K562 (cell line): ENCODE measurements at regions not wholly inside any gene's neighbourhood (a gene's known extent, or its start where the extent isn't known, plus 50 kb on each side); places are given as distances from the start of the nearest gene placed in this dataset.

Experiments
- ATAC-seq: fragments of 200-7000 bp; cut with Tn5 transposase; 3 replicates; pipeline ENCODE4 v1.9.1; 2020; ENCODE audit warnings: moderate library complexity
- BruUV-seq: library from RNA; stranded (reverse); fragments of 400-500 nt; replicated peaks from 2 replicates; lab custom pipeline; 2021; lab: Mats Ljungman, UMichigan
- CTCF ChIA-PET: fragments of 300-600 bp; formaldehyde crosslinking; extraction: SDS; loops from one replicate; lab custom pipeline; 2021; ENCODE audit warnings: low intra/inter-chr PET ratio; lab: Yijun Ruan, JAX
- POLR2A ChIA-PET: fragments of 300-600, 350-650 bp; sonication (Branson Sonifier 250); formaldehyde crosslinking; extraction: SDS; loops from one replicate; lab custom pipeline; 2021; ENCODE audit warnings: antibody characterized with exemption, inconsistent platforms; lab: Yijun Ruan, JAX
- DNase-seq, 4 experiments: peaks; one replicate each; pipeline versions ENCODE4 v3.0.0 to v3.0.0-alpha.2; 2011 to 2018; ENCODE audit warnings: low spot score in 3 of 4, mixed read lengths in 3 of 4; ENCODE audit errors: extremely low read depth in 1 of 4
- FAIRE-seq: peaks from 2 replicates; lab custom pipeline; 2011; peaks lifted over from hg19 to GRCh38; lab: Jason Lieb, UNC
- H2AFZ ChIP-seq: 2 replicates; pipeline ENCODE4 v1.6.0; 2011; ENCODE audit warnings: low read depth, low read length, control low read depth, inconsistent platforms
- H3K27ac ChIP-seq: fragments of 200-600 bp; 3 replicates; pipeline ENCODE4 v1.8.0; 2011; ENCODE audit warnings: low read depth, mild to moderate bottlenecking, control low read depth, inconsistent platforms, low read length, moderate library complexity, mixed read lengths; ENCODE audit errors: extremely low read depth
- H3K27me3 ChIP-seq, 2 experiments: fragments of 300-600 bp in 1 of 2; 2 replicates in 1 of 2; 3 replicates in 1 of 2; pipeline versions ENCODE4 v1.6.0 to v1.8.0; 2011; ENCODE audit warnings: inconsistent platforms in 2 of 2, low read length in 2 of 2, mild to moderate bottlenecking in 1 of 2, mixed read lengths in 1 of 2, moderate library complexity in 1 of 2; ENCODE audit not compliant: control insufficient read depth in 2 of 2, insufficient read depth in 2 of 2
- H3K36me3 ChIP-seq: fragments of 300-600 bp; 3 replicates; pipeline ENCODE4 v1.8.0; 2011; ENCODE audit warnings: mild to moderate bottlenecking, low read length, inconsistent platforms; ENCODE audit not compliant: control insufficient read depth, insufficient read depth
- H3K4me1 ChIP-seq, 2 experiments: fragments of 200-600 bp in 1 of 2; replicated peaks in 1 of 2; 2 replicates in 1 of 2; 3 replicates in 1 of 2; pipeline versions ENCODE4 v1.5.1 to v1.8.0; 2011; ENCODE audit warnings: inconsistent platforms in 2 of 2, low read length in 2 of 2, mild to moderate bottlenecking in 1 of 2, mixed read lengths in 1 of 2, moderate library complexity in 1 of 2; ENCODE audit not compliant: control insufficient read depth in 2 of 2, insufficient read depth in 2 of 2
- H3K4me2 ChIP-seq: 2 replicates; pipeline ENCODE4 v1.6.1; 2011; ENCODE audit warnings: low read length, control low read depth, inconsistent platforms, mixed read lengths; ENCODE audit not compliant: insufficient read depth
- H3K4me3 ChIP-seq: fragments of 200-600 bp; sonication (generic), shearing (Covaris generic); 2 replicates; pipeline ENCODE4 v1.5.1; 2016; ENCODE audit warnings: control low read depth, inconsistent platforms
- H3K79me2 ChIP-seq: fragments of 200-600 bp; 3 replicates; pipeline ENCODE4 v1.8.0; 2011; ENCODE audit warnings: low read length, inconsistent platforms; ENCODE audit not compliant: control insufficient read depth, insufficient read depth
- H3K9ac ChIP-seq, 2 experiments: 2 replicates each; pipeline versions ENCODE4 v1.6.0 to v1.6.1; 2011; ENCODE audit warnings: low read depth in 2 of 2, low read length in 2 of 2, control low read depth in 1 of 2, inconsistent platforms in 1 of 2, mild to moderate bottlenecking in 1 of 2, mixed read lengths in 1 of 2; ENCODE audit not compliant: insufficient read depth in 1 of 2
- H3K9me1 ChIP-seq: one replicate; pipeline ENCODE4 v1.6.0; 2011; ENCODE audit warnings: inconsistent platforms, mild to moderate bottlenecking, low read length, moderate library complexity; ENCODE audit not compliant: control insufficient read depth, insufficient read depth
- H3K9me3 ChIP-seq: replicated peaks from 2 replicates; pipeline ENCODE4 v1.5.1; 2011; ENCODE audit warnings: low read depth, low read length, inconsistent platforms; ENCODE audit not compliant: control insufficient read depth, insufficient read depth
- H4K20me1 ChIP-seq: replicated peaks from 2 replicates; pipeline ENCODE4 v1.6.1; 2011; ENCODE audit warnings: low read length, inconsistent platforms, mixed read lengths; ENCODE audit not compliant: control insufficient read depth, insufficient read depth
- NCOA1 ChIP-seq: fragments of 450-650 bp; IDR thresholded peaks from 2 replicates; pipeline ENCODE4 v1.6.1; 2016; ENCODE audit warnings: low read depth
- NFIC ChIP-seq: fragments of 450-650 bp; IDR thresholded peaks from 2 replicates; pipeline ENCODE4 v1.6.1; 2017; ENCODE audit warnings: mild to moderate bottlenecking, inconsistent platforms
- PATZ1 ChIP-seq: fragments of 250-450 bp; sonication (Bioruptor Pico); IDR thresholded peaks from 2 replicates; pipeline ENCODE4 v1.5.0; 2020; ENCODE audit warnings: mild to moderate bottlenecking, borderline replicate concordance
- RB1 ChIP-seq: fragments of 450-650 bp; IDR thresholded peaks from 2 replicates; pipeline ENCODE4 v1.6.1; 2017; ENCODE audit warnings: low read depth, mild to moderate bottlenecking
- RBBP5 ChIP-seq: fragments of 200-600 bp; sonication (generic); IDR thresholded peaks from 2 replicates; pipeline ENCODE4 v1.6.1; 2012; ENCODE audit warnings: borderline replicate concordance, mild to moderate bottlenecking, low read length, control low read depth, inconsistent platforms; ENCODE audit not compliant: insufficient read depth, poor library complexity, severe bottlenecking
- RBM34 ChIP-seq: fragments of 200-400 bp; formaldehyde crosslinking; IDR thresholded peaks from 2 replicates; pipeline ENCODE4 v1.6.1; 2018; ENCODE audit warnings: low read length, borderline replicate concordance; ENCODE audit not compliant: insufficient read depth
- ZNF41 ChIP-seq: fragments of 250-450 bp; sonication (Bioruptor Pico); conservative IDR thresholded peaks from 2 replicates; pipeline ENCODE4 v1.4.0; 2020; ENCODE audit warnings: mild to moderate bottlenecking
- ZSCAN29 ChIP-seq: fragments of 450-650 bp; IDR thresholded peaks from 2 replicates; pipeline ENCODE4 v1.6.1; 2017
- WGBS: fragments of 100-300 bp; shearing (Covaris generic); methylation state at CpG from one replicate; pipeline ENCODE4 v1.1.6; 2016; ENCODE audit warnings: low coverage, mixed read lengths; ENCODE audit not compliant: insufficient coverage; ENCODE audit errors: missing lambda C conversion rate; 5-methylcytosine and 5-hydroxymethylcytosine counted together
- in situ Hi-C: fragments of 300-500 bp; cut with MboI; formaldehyde crosslinking; loops from 4 replicates; pipeline ENCODE4 v1.15.0; 2018; ENCODE audit warnings: inconsistent platforms, mixed read lengths
- intact Hi-C: fragments of 100-400 bp; cut with micrococcal nuclease; formaldehyde crosslinking; loops from 2 replicates; pipeline ENCODE4 v1.14.2; 2022
- TF ChIP-seq, protein P1 (sequence below): sonication (generic); formaldehyde crosslinking; IDR thresholded peaks from 2 replicates; pipeline ENCODE4 v1.8.0; 2022; ENCODE audit warnings: missing genetic modification reagents, mild to moderate bottlenecking, borderline replicate concordance
- TF ChIP-seq, protein P2 (sequence below): fragments of 250-450 bp; sonication (Bioruptor Pico); IDR thresholded peaks from 2 replicates; pipeline ENCODE4 v1.8.0; 2021; ENCODE audit warnings: moderate library complexity, mild to moderate bottlenecking, inconsistent platforms

DNA sequence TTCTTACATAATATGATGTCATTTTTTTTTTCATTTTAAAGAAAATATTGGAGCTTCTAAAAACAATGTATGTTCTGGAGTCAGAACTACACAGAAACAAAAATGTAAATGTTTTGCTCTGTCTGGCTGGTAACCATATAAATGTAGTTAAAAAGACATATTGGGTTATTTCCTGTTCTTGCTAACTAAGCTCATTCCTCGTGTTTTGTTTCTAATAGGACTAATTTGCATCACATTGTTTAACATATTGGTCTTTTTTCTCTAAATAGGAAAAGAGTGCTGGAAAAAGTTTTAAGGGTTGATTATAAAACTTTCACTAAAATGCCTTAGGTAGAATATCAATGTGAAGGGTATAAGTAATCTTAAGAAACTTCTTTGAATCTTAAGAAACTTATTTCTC is 221.3 kb downstream of the SLC6A15 start:
- H3K27ac ChIP-seq, result no peak overlapping the region
- no peaks in the 10 kb centered on the region for H3K79me2 ChIP-seq
- no peaks in the 10 kb centered on the region for H3K9me3 ChIP-seq
- no peak overlapping the region for H3K9ac ChIP-seq
- FAIRE-seq, result no peak
- no peaks in the 10 kb centered on the region for H3K36me3 ChIP-seq
- H3K9me1 ChIP-seq, result no peaks in the 10 kb centered on the region
- H3K27me3 ChIP-seq, result no peaks in the 10 kb centered on the region
- DNase-seq, result no peak
- intact Hi-C loops, result no loop called here
- ChIA-PET POLR2A (no interaction called here), CTCF (no interaction called here)
- no peaks in the 10 kb centered on the region for H3K4me1 ChIP-seq
- no peak overlapping the region for H3K4me2 ChIP-seq
- BruUV-seq, result no TSS peak
- no peak for ATAC-seq
- H3K4me3 ChIP-seq, result no peak overlapping the region
- no peaks in the 10 kb centered on the region for H4K20me1 ChIP-seq
- H2AFZ ChIP-seq, result no peak overlapping the region
- in situ Hi-C loops, result no loop called here
- no peak for TF ChIP-seq PATZ1 (CRISPR knock-in tag)
- no peak for TF ChIP-seq RB1
- WGBS, result 0% methylated on average over 1 of the region's 1 CpG

DNA sequence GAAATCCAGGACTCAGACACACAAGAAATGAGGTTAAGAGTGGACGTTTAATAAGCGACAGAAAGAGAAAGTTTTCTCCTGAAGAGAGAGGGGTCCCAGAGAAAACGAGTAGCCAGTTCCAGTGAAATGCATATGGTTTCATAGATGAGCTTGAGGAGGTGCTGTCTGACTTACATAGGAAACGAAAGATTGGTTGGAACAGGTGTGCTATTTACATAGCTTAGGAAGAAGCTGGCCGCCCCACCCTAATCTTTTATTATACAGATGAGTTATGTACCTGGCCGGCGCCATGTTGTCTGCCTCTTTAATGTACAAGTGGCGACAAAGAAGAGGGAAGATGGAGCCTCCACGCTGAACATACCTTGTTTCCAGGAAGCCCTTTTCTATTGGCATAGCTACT is 223.0 kb downstream of the SLC6A15 start:
- DNase-seq, result no peak
- no peaks in the 10 kb centered on the region for H3K4me1 ChIP-seq
- CTCF ChIA-PET, result no interaction called here
- no peak for ATAC-seq
- no peak overlapping the region for H3K4me2 ChIP-seq
- no peak overlapping the region for H2AFZ ChIP-seq
- FAIRE-seq, result no peak
- BruUV-seq, result no TSS peak
- H3K36me3 ChIP-seq, result no peaks in the 10 kb centered on the region
- no peak overlapping the region for H3K27ac ChIP-seq
- H4K20me1 ChIP-seq, result no peaks in the 10 kb centered on the region
- H3K9me1 ChIP-seq, result no peaks in the 10 kb centered on the region
- POLR2A ChIA-PET, result no interaction called here
- no peaks in the 10 kb centered on the region for H3K9me3 ChIP-seq
- no peaks in the 10 kb centered on the region for H3K79me2 ChIP-seq
- no peak overlapping the region for H3K4me3 ChIP-seq
- H3K27me3 ChIP-seq, result no peaks in the 10 kb centered on the region
- intact Hi-C loops, result no loop called here
- in situ Hi-C loops, result no loop called here
- no peak overlapping the region for H3K9ac ChIP-seq
- 0% methylated on average over 9 of the region's 9 CpGs for WGBS
- TF ChIP-seq, protein P1, sequence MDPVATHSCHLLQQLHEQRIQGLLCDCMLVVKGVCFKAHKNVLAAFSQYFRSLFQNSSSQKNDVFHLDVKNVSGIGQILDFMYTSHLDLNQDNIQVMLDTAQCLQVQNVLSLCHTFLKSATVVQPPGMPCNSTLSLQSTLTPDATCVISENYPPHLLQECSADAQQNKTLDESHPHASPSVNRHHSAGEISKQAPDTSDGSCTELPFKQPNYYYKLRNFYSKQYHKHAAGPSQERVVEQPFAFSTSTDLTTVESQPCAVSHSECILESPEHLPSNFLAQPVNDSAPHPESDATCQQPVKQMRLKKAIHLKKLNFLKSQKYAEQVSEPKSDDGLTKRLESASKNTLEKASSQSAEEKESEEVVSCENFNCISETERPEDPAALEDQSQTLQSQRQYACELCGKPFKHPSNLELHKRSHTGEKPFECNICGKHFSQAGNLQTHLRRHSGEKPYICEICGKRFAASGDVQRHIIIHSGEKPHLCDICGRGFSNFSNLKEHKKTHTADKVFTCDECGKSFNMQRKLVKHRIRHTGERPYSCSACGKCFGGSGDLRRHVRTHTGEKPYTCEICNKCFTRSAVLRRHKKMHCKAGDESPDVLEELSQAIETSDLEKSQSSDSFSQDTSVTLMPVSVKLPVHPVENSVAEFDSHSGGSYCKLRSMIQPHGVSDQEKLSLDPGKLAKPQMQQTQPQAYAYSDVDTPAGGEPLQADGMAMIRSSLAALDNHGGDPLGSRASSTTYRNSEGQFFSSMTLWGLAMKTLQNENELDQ (CRISPR knock-in tag), result no peak
- TF ChIP-seq, protein P2, sequence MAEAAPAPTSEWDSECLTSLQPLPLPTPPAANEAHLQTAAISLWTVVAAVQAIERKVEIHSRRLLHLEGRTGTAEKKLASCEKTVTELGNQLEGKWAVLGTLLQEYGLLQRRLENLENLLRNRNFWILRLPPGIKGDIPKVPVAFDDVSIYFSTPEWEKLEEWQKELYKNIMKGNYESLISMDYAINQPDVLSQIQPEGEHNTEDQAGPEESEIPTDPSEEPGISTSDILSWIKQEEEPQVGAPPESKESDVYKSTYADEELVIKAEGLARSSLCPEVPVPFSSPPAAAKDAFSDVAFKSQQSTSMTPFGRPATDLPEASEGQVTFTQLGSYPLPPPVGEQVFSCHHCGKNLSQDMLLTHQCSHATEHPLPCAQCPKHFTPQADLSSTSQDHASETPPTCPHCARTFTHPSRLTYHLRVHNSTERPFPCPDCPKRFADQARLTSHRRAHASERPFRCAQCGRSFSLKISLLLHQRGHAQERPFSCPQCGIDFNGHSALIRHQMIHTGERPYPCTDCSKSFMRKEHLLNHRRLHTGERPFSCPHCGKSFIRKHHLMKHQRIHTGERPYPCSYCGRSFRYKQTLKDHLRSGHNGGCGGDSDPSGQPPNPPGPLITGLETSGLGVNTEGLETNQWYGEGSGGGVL (CRISPR knock-in tag), result no peak
- no peak for TF ChIP-seq ZSCAN29
- no peak for TF ChIP-seq RBBP5
- no peak for TF ChIP-seq RBM34
- TF ChIP-seq ZNF41 (CRISPR knock-in tag), result no peak
- TF ChIP-seq NCOA1, result no peak
- TF ChIP-seq NFIC, result no peak
